HG02623 (cell line): ENCODE measurements at regions not wholly inside any gene's neighbourhood (a gene's known extent, or its start where the extent isn't known, plus 50 kb on each side); places are given as distances from the start of the nearest gene placed in this dataset.

Source experiments
- ATAC-seq: cut with Tn5 transposase; IDR thresholded peaks from one replicate; pipeline ENCODE4 v1.9.1; 2021; ENCODE audit warnings: moderate library complexity; ENCODE audit not compliant: unreplicated experiment

DNA sequence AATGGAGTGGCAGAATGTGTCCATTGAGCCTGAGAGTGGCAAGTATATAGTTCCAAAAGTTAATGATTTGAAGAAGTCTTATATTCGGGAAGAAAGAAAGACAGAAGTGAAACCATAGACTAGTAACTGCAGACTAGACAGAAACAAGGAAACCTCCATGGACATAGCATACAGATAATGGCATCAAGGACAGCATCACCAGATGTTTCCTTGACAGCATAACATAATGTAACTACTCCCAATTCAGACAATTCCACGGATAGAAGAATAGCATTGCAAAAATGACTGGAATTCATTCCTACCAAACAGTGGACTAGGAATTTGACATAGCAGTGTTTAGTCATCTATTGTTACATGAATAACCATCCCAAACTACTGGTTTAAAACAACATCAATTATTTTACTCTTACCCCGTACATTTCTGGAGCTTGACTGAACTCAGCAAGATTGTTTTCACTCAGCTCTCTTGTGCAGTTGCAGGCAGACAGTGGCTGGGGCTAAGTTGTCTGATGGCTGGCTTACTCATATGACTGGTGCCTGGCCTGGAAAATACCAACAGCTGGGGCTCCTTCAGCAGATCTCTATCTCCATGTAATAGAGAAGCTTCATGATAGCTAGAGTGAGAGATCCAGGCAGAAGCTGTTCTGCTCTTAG, 109.7 kb upstream of the GADL1 start:
- peak; percentile 51 for ATAC-seq

DNA sequence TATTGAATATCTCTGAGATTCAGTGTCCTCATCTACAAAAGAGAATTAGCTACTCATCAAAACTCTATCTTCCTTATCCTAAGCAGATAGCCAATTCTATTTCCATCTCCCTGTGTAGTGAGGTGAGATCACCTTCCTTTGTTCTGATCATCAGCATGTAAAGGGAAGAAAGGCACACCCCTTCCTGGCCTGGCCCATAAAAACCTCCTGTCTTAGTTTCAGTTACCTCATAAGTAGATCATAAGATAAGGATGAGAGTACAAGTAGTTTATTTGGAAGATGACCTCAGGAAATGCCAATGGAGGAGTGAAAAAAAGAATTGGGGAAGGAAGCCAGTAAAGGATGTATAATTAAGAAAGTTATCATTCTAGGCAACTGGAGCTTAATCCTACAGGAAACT, 114.5 kb upstream of the GADL1 start:
- ATAC-seq: no peak

GRCh38 chr3:31009881-31010280, 115.4 kb upstream of the GADL1 start:
- ATAC-seq: no peak

- ATAC-seq: no peak
Measured at GRCh38 chr3:31010491-31010890, 116.0 kb upstream of the GADL1 start.

- ATAC-seq: no peak
Measured at GRCh38 chr3:31011380-31011779, 116.9 kb upstream of the GADL1 start.

- no peak for ATAC-seq
Measured at GRCh38 chr3:31013090-31013489, 118.6 kb upstream of the GADL1 start.

- ATAC-seq: no peak
Measured at GRCh38 chr3:31013843-31014242, 119.4 kb upstream of the GADL1 start.

DNA sequence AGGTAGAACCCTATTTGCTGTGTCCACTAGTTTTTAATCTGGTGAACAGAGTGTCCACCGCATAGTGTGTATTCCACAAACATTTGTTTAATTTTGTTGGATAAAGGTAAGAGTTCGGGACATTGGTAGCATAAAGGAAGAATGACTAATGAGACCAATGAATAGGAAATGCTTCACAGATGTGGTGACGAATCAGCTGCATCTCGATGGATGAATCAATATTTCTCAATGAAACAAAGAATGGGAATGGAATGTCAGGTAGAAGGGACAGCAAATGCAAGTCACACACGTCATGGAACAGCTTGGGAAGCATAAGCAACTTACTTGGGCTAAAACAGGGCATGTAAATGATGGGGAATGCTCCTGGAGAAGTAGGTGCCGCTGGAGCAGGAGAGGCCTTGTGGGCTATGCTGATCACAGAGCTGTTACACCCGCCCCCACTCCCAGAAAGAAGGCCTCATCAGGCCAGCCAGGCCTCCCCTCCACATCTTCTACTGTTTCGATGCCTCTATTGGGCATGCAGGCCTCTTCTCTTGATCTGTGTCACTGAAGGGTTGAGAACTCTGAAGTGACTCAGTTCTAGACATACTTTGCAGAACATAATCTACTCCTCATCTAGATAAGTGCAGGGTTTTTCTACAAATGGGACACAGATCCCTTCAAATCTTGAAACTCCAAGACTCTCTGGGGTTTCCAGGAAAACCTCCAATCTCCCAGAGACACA, 120.0 kb upstream of the GADL1 start:
- no peak for ATAC-seq

DNA sequence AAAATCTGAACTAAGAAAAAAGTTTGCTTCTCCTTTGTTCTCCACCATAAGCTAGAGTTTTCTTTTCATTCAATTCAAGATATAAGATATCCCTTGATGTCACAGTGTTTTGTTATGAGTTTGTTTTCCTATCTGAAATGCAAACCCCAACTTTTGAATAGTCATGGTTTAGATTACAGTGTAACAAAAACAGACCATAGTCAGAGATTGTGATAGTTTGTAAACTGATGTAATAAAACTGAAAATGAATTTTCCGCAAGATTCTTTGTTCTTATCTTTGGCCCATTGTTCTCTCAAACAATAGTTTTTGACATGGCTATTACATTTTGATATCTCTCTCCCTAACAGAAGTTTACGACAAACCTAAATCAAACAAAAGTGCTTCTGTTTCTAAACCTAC, 121.7 kb upstream of the GADL1 start:
- ATAC-seq: no peak

GRCh38 chr3:31022716-31023115, 128.3 kb upstream of the GADL1 start:
- ATAC-seq: no peak

DNA sequence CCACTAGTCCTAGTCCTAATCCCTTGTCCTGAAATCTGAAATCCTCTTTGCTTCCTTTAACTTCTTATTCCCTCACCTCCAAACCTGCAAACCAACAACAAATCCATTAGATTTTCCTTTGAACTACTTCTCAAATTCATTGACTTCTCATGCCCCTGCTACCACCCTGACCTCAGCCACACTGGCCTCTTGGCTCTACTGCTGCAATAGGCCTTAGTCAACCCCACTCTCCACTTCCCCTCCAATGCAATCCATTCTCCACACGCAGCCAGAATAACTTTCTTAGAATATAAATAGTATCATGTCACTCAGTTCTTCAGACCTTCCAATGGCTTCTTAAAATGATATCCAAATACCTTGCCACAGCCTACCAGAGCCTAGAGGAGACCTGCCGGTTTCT, 131.1 kb upstream of the GADL1 start:
- no peak for ATAC-seq

GRCh38 chr3:31027191-31027761, 132.8 kb upstream of the GADL1 start:
- ATAC-seq: no peak

GRCh38 chr3:31027914-31028313, 133.5 kb upstream of the GADL1 start:
- ATAC-seq: no peak

DNA sequence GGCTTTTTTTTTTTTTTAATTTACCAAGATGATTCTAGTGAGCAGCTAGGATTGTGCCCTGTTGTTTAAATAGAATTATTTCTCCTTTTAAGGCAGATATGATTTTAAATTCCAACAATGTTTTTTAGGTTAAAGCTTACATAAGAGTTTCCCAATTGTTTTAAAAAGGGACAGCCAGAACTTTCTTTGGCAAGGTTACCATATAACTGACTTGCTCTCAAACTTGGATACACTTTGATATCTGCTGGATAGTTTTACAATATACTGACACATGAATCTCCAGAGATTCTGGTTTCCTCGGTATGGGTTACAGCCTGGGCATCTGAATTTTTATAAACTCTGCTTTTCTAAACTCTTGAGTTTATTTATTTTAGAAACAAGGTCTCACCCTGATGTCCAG, 134.3 kb upstream of the GADL1 start:
- ATAC-seq: no peak

GRCh38 chr3:31029706-31030105, 135.2 kb upstream of the GADL1 start:
- no peak for ATAC-seq

DNA sequence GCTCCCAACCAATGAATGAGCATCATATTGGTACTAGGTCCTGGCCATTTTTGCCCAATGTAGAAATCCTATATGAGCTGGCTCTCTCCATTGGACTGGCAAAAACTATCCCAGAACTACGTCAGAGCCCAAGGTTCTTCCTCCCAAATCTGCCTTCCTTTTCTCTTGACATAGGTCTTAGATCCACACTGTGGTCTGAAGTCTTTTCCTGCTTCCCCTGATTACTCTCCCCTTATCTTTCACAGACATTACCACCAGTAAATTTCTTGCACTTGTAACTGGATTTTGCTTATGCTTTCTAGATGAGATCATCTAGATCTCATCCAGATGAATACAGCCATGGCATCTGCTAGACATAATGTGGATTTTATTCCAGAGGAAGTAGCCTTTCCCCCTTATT, 141.2 kb upstream of the GADL1 start:
- no peak for ATAC-seq

GRCh38 chr3:31038086-31038739, 143.8 kb upstream of the GADL1 start:
- no peak for ATAC-seq

DNA sequence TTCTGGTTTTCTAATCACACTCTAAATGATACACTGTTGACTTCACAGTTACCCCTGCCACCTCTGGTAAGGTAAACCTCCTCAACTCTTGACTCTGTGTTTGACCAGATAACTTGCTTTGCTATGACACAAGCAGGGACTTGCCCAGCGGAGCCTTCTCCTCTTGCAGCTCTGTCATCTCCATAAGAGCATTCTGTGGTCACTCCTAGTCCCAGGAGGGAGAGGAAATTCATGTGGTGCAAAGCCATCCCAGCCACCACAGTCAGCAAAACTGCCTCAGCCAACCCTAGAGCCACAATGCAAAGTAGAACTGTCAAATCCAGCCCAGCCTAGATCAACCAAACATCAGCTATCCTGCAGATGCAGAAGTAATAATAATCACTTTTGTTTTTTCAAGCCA, 144.7 kb upstream of the GADL1 start:
- ATAC-seq: no peak

DNA sequence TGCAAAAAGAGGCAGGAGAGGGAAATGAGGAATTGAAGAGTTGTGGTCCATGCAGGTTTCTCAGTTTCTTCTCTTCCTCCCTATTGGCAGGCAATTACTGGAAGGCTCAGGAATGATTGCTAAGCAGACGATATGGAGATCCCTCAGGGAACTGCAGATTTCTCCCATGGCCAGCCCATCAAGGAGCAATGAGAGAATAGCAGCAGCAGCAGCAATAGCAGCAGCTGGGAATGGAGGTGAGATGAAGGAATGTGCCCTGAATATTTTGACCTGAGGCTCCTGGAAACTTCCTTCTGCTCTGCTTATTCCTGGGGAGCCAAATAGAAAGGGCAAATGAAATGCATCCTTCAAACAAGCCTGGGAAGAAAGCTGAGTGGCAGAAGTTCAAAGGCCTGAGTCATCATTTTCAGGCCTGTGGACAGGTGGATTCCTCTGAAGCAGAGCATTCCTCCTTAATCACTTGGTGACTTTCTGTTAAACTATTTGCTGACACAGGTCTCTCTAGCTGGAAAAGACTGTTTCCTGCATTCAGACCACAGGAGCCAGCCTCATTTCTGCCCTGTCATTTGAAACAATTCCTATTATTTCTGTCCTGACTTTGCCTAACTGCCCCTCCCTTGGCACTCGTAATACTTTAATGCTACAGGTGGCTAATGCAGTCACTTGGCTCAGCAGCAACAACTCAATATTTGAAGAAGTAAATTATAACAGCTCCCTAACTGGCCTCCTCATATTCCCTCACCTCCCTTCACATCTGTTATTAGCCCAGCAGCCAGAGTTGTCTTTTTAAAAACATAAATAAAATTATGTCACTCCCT, 146.9 kb upstream of the GADL1 start:
- no peak for ATAC-seq

DNA sequence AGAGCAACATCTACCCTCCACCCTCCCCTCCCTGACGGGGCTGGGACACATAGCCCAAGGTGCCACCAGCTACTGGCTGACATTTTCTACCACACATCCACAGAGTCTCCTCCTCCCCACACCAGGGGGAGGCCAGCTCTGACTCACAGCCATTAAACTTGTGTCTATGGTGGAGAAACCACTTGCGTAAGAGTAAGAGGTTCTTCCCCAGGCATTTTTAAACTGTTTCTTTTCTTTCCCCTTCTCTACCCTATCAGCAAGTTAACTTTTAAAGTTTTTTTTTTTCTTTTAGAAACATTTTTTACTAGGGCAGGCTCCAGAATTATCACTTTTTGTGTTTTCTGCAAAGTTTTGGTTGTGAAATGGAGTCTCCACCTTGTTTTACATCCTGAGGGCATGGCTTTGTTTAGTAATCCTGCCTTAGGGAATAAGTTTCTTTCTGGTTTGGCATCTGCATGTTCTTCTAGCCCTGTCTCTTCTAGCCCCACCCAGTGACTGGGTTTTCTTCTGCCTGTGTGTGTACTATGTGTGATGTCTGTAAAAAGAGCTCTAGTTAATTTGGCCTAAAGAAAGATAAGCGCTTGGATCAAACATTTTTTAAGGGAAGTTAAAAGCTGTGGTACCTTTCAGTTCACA, 148.8 kb upstream of the GADL1 start:
- no peak for ATAC-seq

- ATAC-seq: no peak
Measured at GRCh38 chr3:31047673-31048072, 153.2 kb upstream of the GADL1 start.
